HepG2 (cell line): ENCODE measurements at regions not wholly inside any gene's neighbourhood (a gene's known extent, or its start where the extent isn't known, plus 50 kb on each side); places are given as distances from the start of the nearest gene placed in this dataset.

Experiments used
- BRCA1 ChIP-seq: sonication (generic); formaldehyde crosslinking; IDR thresholded peaks from 2 replicates; pipeline ENCODE4 v1.4.0; 2020; ENCODE audit warnings: missing genetic modification reagents
- CEBPB ChIP-seq: IDR thresholded peaks from 2 replicates; pipeline ENCODE4 v1.6.1; 2011; ENCODE audit warnings: low read depth, low read length, improper control_type of control experiment, borderline replicate concordance
- MAFF ChIP-seq: IDR thresholded peaks from 2 replicates; pipeline ENCODE4 v1.6.1; 2011; ENCODE audit warnings: low read depth, low read length, improper control_type of control experiment
- MTA3 ChIP-seq: sonication (generic); formaldehyde crosslinking; IDR thresholded peaks from 2 replicates; pipeline ENCODE4 v1.4.0; 2020; ENCODE audit warnings: missing genetic modification reagents
- NFIC ChIP-seq: IDR thresholded peaks from 2 replicates; pipeline ENCODE4 v1.6.1; 2012; ENCODE audit warnings: mild to moderate bottlenecking, low read length, inconsistent platforms
- SETDB1 ChIP-seq: sonication (generic); formaldehyde crosslinking; IDR thresholded peaks from 2 replicates; pipeline ENCODE4 v1.5.1; 2020; ENCODE audit warnings: missing genetic modification reagents, mild to moderate bottlenecking, borderline replicate concordance
- ZBTB3 ChIP-seq: sonication (generic); formaldehyde crosslinking; IDR thresholded peaks from 2 replicates; pipeline ENCODE4 v1.4.0; 2020; ENCODE audit warnings: low read depth, mild to moderate bottlenecking, moderate library complexity, missing genetic modification reagents, borderline replicate concordance
- ZKSCAN1 ChIP-seq: fragments of 150-350 bp; IDR thresholded peaks from 2 replicates; pipeline ENCODE4 v1.6.1; 2014; ENCODE audit warnings: low read length
- ZNF607 ChIP-seq: sonication (generic); formaldehyde crosslinking; IDR thresholded peaks from 2 replicates; pipeline ENCODE4 v1.5.1; 2020; ENCODE audit warnings: missing genetic modification reagents, mild to moderate bottlenecking, borderline replicate concordance
- TF ChIP-seq, protein P1 (sequence below): sonication (generic); formaldehyde crosslinking; IDR thresholded peaks from 2 replicates; pipeline ENCODE4 v1.5.0; 2020; ENCODE audit warnings: mild to moderate bottlenecking, missing genetic modification reagents, moderate library complexity

DNA sequence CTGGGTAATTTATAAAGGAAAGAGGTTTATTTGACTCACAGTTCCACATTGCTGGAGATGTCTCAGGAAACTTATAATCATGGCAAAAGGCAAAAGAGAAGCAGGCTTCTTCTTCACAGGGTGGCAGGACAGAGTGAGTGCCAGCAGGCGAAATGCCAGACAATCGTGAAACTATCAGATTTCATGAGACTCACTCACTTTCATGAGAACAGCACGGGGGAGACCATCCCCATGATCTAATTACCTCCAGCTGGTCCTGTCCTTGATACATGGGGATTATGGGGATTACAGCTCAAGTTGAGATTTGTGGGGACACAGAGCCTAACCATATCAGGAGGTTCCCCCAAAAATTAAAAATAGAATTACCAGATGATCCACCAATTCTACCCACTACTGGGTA lies 675.5 kb upstream of the SLC8A1 start:
- TF ChIP-seq SETDB1 (CRISPR knock-in tag) (no peak), MTA3 (no peak), ZNF607 (CRISPR knock-in tag) (no peak), MAFF (no peak), ZBTB3 (CRISPR knock-in tag) (no peak), BRCA1 (CRISPR knock-in tag) (no peak), ZKSCAN1 (no peak), CEBPB (no peak), NFIC (no peak)
- TF ChIP-seq, protein P1, sequence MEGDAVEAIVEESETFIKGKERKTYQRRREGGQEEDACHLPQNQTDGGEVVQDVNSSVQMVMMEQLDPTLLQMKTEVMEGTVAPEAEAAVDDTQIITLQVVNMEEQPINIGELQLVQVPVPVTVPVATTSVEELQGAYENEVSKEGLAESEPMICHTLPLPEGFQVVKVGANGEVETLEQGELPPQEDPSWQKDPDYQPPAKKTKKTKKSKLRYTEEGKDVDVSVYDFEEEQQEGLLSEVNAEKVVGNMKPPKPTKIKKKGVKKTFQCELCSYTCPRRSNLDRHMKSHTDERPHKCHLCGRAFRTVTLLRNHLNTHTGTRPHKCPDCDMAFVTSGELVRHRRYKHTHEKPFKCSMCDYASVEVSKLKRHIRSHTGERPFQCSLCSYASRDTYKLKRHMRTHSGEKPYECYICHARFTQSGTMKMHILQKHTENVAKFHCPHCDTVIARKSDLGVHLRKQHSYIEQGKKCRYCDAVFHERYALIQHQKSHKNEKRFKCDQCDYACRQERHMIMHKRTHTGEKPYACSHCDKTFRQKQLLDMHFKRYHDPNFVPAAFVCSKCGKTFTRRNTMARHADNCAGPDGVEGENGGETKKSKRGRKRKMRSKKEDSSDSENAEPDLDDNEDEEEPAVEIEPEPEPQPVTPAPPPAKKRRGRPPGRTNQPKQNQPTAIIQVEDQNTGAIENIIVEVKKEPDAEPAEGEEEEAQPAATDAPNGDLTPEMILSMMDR (CRISPR knock-in tag) = no peak
